ENCODE measurements at regions not wholly inside any gene's neighbourhood (a gene's known extent, or its start where the extent isn't known, plus 50 kb on each side); places are given as distances from the start of the nearest gene placed in this dataset.

GRCh38 chr6:14742680-14743079 is 503.2 kb upstream of the JARID2 start:
- TF ChIP-seq CTCF (IDR thresholded peaks at IDR 0.05) (no peak), POLR2A (IDR thresholded peaks at IDR 0.05) (no peak), POLR2AphosphoS5 (IDR thresholded peaks at IDR 0.05) (no peak)

Data from sigmoid colon (tissue), 4 donors.